IMR-90 (cell line): ENCODE measurements at regions not wholly inside any gene's neighbourhood (a gene's known extent, or its start where the extent isn't known, plus 50 kb on each side); places are given as distances from the start of the nearest gene placed in this dataset.

Experiments
- CEBPB ChIP-seq: IDR thresholded peaks from 2 replicates; pipeline ENCODE4 v1.6.1; 2012; ENCODE audit warnings: low read depth, low read length, improper control_type of control experiment
- FOS ChIP-seq: fragments of 150-350 bp; IDR thresholded peaks from 2 replicates; pipeline ENCODE4 v1.6.1; 2016; ENCODE audit warnings: low read depth, low read length
- MAFK ChIP-seq: IDR thresholded peaks from 2 replicates; pipeline ENCODE4 v1.6.1; 2012; ENCODE audit warnings: low read depth, low read length, improper control_type of control experiment
- MAZ ChIP-seq: IDR thresholded peaks from 2 replicates; pipeline ENCODE4 v1.6.1; 2012; ENCODE audit warnings: low read depth, mild to moderate bottlenecking, low read length, improper control_type of control experiment, moderate library complexity, borderline replicate concordance
- POLR2A ChIP-seq: IDR thresholded peaks from 2 replicates; pipeline ENCODE4 v1.6.1; 2012; ENCODE audit warnings: mild to moderate bottlenecking, low read depth, low read length
- RAD21 ChIP-seq: IDR thresholded peaks from 2 replicates; pipeline ENCODE4 v1.6.1; 2012; ENCODE audit warnings: low read length, improper control_type of control experiment
- RCOR1 ChIP-seq: IDR thresholded peaks from 2 replicates; pipeline ENCODE4 v1.6.1; 2012; ENCODE audit warnings: mild to moderate bottlenecking, low read length, improper control_type of control experiment; ENCODE audit not compliant: insufficient replicate concordance
- SMC3 ChIP-seq: fragments of 150-350 bp; IDR thresholded peaks from 2 replicates; pipeline ENCODE4 v1.6.1; 2016; ENCODE audit warnings: low read depth, mild to moderate bottlenecking, antibody characterized with exemption, low read length, moderate library complexity
- TF ChIP-seq, protein P1 (sequence below): conservative IDR thresholded peaks from 2 replicates; pipeline ENCODE4 v1.5.1; 2012; ENCODE audit warnings: mild to moderate bottlenecking, low read depth, low read length, improper control_type of control experiment
- TF ChIP-seq, protein P2 (sequence below): fragments of 150-350 bp; IDR thresholded peaks from 2 replicates; pipeline ENCODE4 v1.6.1; 2016; ENCODE audit warnings: low read depth, mild to moderate bottlenecking, low read length, moderate library complexity, borderline replicate concordance

DNA sequence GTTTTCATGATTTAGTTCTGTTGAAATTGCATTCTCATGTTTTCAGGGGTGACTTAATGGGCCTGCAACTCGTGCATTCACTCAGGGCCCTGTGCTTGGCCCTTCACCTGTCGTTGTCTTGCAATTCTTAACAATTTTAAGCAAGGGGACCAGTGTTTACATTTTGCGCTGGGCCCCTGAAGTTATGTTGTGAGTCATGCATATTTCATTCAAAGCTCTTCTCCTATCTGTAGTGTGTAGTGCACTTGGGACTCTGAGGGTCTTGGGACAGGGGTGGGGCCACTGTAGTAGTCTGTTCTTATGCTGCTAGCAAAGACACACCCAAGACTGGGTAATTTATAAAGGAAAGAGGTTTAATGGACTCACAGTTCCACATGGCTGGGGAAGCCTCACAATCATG, 211.2 kb upstream of the RXFP2 start:
- TF ChIP-seq SMC3 (no peak), CEBPB (no peak), FOS (no peak), RCOR1 (no peak), MAZ (no peak), MAFK (no peak), POLR2A (no peak), RAD21 (no peak)
- TF ChIP-seq, protein P1, sequence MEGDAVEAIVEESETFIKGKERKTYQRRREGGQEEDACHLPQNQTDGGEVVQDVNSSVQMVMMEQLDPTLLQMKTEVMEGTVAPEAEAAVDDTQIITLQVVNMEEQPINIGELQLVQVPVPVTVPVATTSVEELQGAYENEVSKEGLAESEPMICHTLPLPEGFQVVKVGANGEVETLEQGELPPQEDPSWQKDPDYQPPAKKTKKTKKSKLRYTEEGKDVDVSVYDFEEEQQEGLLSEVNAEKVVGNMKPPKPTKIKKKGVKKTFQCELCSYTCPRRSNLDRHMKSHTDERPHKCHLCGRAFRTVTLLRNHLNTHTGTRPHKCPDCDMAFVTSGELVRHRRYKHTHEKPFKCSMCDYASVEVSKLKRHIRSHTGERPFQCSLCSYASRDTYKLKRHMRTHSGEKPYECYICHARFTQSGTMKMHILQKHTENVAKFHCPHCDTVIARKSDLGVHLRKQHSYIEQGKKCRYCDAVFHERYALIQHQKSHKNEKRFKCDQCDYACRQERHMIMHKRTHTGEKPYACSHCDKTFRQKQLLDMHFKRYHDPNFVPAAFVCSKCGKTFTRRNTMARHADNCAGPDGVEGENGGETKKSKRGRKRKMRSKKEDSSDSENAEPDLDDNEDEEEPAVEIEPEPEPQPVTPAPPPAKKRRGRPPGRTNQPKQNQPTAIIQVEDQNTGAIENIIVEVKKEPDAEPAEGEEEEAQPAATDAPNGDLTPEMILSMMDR = no peak
- TF ChIP-seq, protein P2, sequence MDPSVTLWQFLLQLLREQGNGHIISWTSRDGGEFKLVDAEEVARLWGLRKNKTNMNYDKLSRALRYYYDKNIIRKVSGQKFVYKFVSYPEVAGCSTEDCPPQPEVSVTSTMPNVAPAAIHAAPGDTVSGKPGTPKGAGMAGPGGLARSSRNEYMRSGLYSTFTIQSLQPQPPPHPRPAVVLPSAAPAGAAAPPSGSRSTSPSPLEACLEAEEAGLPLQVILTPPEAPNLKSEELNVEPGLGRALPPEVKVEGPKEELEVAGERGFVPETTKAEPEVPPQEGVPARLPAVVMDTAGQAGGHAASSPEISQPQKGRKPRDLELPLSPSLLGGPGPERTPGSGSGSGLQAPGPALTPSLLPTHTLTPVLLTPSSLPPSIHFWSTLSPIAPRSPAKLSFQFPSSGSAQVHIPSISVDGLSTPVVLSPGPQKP = no peak
